ENCODE measurements at regions not wholly inside any gene's neighbourhood (a gene's known extent, or its start where the extent isn't known, plus 50 kb on each side); places are given as distances from the start of the nearest gene placed in this dataset.

GRCh38 chr10:105973360-105973759, 1191.1 kb downstream of the SORCS1 start:
- FAIRE-seq: no peak
- POLR2A ChIA-PET: no interaction called here
- Histone ChIP-seq H3K9me3 (no peaks in the 10 kb centered on the region), H3K4me2 (no peak overlapping the region), H3K4me1 (no peaks in the 10 kb centered on the region), H3K4me3 (no peak overlapping the region), H3K27ac (no peak overlapping the region)
- 14% methylated on average over 4 of the region's 4 CpGs for WGBS (ENCODE audit: missing lambda C conversion rate)
- CTCF ChIA-PET: interaction anchor here (2.5 kb wide), 1 partner anchor 23 kb away, joined by 8 read pairs; no protein-coding TSS in a partner anchor
- ATAC-seq: no peak
- no peak for DNase-seq (ENCODE audit: low read depth in 1 of 2, low spot score in 1 of 2)
- no peak for TF ChIP-seq HDAC2 (IDR thresholded peaks at IDR 0.05)
- no peak for TF ChIP-seq RAD21 (conservative IDR thresholded peaks at IDR 0.05 in 1 of 2, IDR thresholded peaks at IDR 0.05 in 1 of 2)
- TF ChIP-seq RARB (CRISPR knock-in tag; IDR thresholded peaks at IDR 0.05): no peak
- TF ChIP-seq CBX2 (IDR thresholded peaks at IDR 0.05; ENCODE audit: borderline replicate concordance, low read depth): no peak
- no peak for TF ChIP-seq RNF2 (IDR thresholded peaks at IDR 0.05; ENCODE audit: borderline replicate concordance, low read depth)
- TF ChIP-seq, protein P1, sequence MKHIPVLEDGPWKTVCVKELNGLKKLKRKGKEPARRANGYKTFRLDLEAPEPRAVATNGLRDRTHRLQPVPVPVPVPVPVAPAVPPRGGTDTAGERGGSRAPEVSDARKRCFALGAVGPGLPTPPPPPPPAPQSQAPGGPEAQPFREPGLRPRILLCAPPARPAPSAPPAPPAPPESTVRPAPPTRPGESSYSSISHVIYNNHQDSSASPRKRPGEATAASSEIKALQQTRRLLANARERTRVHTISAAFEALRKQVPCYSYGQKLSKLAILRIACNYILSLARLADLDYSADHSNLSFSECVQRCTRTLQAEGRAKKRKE (CRISPR knock-in tag; IDR thresholded peaks at IDR 0.05; ENCODE audit: low read depth): no peak
- no peak for TF ChIP-seq KDM5A (IDR thresholded peaks at IDR 0.05)
- no peak for TF ChIP-seq MYC (IDR thresholded peaks at IDR 0.05; ENCODE audit: borderline replicate concordance, low read length)
- TF ChIP-seq FOXS1 (CRISPR knock-in tag; IDR thresholded peaks at IDR 0.05): no peak
- TF ChIP-seq SREBF2 (IDR thresholded peaks at IDR 0.05): no peak
- TF ChIP-seq ZNF302 (CRISPR knock-in tag; IDR thresholded peaks at IDR 0.05): no peak

DNA sequence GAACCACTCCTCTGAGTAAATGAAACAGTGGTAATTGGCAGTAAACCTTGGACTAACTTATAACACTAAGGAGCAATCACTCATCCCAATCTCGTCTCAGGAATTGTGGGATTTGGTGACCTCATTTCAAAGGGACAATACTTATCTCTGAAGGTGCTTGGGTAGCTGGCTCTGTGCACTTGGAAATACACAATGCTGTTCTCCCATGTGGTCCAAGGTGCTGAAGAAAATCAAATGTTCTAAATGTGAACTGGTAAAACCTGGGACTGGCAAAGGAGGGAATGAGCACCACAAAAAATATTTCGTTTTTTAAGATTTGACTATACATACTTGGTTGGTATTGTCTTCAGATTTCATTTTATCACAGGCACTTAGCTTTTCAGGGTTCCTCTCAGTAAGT, 1193.0 kb downstream of the SORCS1 start:
- 4% methylated on average over 2 of the region's 2 CpGs for WGBS (ENCODE audit: missing lambda C conversion rate)
- FAIRE-seq: no peak
- CTCF ChIA-PET: interaction anchor here (1.1 kb wide), 2 partner anchors 21 to 22 kb away, joined by 3 to 5 read pairs; no protein-coding TSS in a partner anchor

DNA sequence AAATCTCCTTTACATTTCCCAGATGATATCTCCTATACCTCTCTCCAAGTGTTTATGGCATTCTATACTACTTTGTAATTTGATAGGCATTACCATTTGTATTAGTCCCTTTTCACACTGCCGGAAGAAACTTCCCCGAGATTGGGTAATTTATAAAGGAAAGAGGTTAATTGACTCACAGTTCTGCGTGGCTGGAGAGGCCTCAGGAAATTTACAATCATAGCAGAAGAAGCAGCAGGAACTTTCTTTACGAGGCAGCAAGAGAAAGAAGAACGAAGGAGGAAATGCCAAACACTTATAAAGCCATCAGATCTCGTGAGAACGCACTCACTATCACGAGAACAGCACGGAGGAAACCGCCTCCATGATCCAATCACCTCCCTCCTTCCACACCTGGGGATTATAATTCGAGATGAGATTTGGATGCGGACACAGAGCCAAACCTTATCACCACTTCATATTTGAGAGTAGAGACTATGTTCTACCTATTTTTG, 1194.6 kb downstream of the SORCS1 start:
- CTCF ChIA-PET: no interaction called here
- no peak for FAIRE-seq
- Histone ChIP-seq H3K4me1 (no peaks in the 10 kb centered on the region), H3K4me3 (no peak overlapping the region), H3K4me2 (no peak overlapping the region), H3K9me3 (no peaks in the 10 kb centered on the region), H3K27ac (no peak overlapping the region)
- TF ChIP-seq MAZ (IDR thresholded peaks at IDR 0.05; ENCODE audit: borderline replicate concordance, low read depth, low read length) (no peak), USF2 (IDR thresholded peaks at IDR 0.05) (no peak), RAD21 (conservative IDR thresholded peaks at IDR 0.05 in 1 of 2, IDR thresholded peaks at IDR 0.05 in 1 of 2) (no peak), ZNF302 (CRISPR knock-in tag; IDR thresholded peaks at IDR 0.05) (no peak), CHD2 (IDR thresholded peaks at IDR 0.05; ENCODE audit: low read length, partially characterized antibody) (no peak), CBX8 (IDR thresholded peaks at IDR 0.05) (no peak)
- WGBS (ENCODE audit: missing lambda C conversion rate): 10% methylated on average over 12 of the region's 12 CpGs
- no peak for DNase-seq (ENCODE audit: low read depth in 1 of 2, low spot score in 1 of 2)
- ATAC-seq: no peak
- POLR2A ChIA-PET: no interaction called here

More for the DNA sequence above, 1193.0 kb downstream of the SORCS1 start:
- Histone ChIP-seq H3K9me3 (no peaks in the 10 kb centered on the region), H3K4me1 (no peaks in the 10 kb centered on the region), H3K4me2 (no peak overlapping the region), H3K27ac (no peak overlapping the region), H3K4me3 (no peak overlapping the region)
- TF ChIP-seq PHF8 (IDR thresholded peaks at IDR 0.05; ENCODE audit: borderline replicate concordance, low read depth): no peak
- DNase-seq (ENCODE audit: low read depth in 1 of 2, low spot score in 1 of 2) (no peak), ATAC-seq (no peak)
- POLR2A ChIA-PET: no interaction called here

- no peaks in the 10 kb centered on the region for H3K4me1 ChIP-seq
- ChIA-PET POLR2A (no interaction called here), CTCF (no interaction called here)
- FAIRE-seq (no peak), ATAC-seq (no peak), DNase-seq (ENCODE audit: low read depth in 1 of 2, low spot score in 1 of 2) (no peak)
- 2% methylated on average over 3 of the region's 3 CpGs for WGBS (ENCODE audit: missing lambda C conversion rate)
- TF ChIP-seq NR3C1 (IDR thresholded peaks at IDR 0.05): no peak
- H3K4me3 ChIP-seq: no peak overlapping the region
- H3K27ac ChIP-seq: no peak overlapping the region
- H3K9me3 ChIP-seq: 0 out of 3 replicates have a peak, but pooled peaks cover 3% of the 10 kb centered on the region
- H3K4me2 ChIP-seq: no peak overlapping the region
Measured at GRCh38 chr10:105968666-105969065, 1195.8 kb downstream of the SORCS1 start.
